HEK293 (cell line): ENCODE measurements at regions not wholly inside any gene's neighbourhood (a gene's known extent, or its start where the extent isn't known, plus 50 kb on each side); places are given as distances from the start of the nearest gene placed in this dataset.

Source experiments
- ZNF558 ChIP-seq: fragments of 450-650 bp; formaldehyde crosslinking; IDR thresholded peaks from 2 replicates; pipeline ENCODE4 v1.5.1; 2016; ENCODE audit warnings: missing biosample characterization, missing genetic modification characterization
- TF ChIP-seq, protein P1 (sequence below): fragments of 450-650 bp; formaldehyde crosslinking; IDR thresholded peaks from 2 replicates; pipeline ENCODE4 v1.5.1; 2016; ENCODE audit warnings: missing biosample characterization, missing genetic modification characterization
- TF ChIP-seq, protein P2 (sequence below): fragments of 450-650 bp; formaldehyde crosslinking; IDR thresholded peaks from 2 replicates; pipeline ENCODE4 v1.5.1; 2016; ENCODE audit warnings: missing biosample characterization, missing genetic modification characterization

DNA sequence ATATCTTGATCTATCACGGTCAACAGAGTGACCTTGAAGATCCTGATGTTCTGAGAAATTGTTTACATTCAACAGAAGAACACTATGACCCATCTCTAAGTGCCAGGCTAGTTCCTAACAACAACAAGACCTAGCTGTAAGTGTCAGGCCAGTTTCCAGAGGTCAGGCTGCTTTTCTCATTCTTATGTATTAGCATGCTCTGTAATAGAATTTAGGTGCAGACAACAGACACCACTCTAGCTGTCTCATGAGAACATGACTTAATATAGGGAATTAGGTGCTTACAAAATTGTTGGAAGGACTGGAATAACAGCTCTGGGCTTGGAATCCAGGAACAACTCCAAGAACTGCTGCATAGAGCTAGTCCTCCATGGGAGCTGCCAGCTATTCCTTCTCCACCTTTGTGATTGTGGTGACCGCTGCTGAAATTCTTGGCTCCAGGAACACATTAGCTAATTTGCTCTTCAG, 138.7 kb downstream of the SNX18 start:
- TF ChIP-seq, protein P1, sequence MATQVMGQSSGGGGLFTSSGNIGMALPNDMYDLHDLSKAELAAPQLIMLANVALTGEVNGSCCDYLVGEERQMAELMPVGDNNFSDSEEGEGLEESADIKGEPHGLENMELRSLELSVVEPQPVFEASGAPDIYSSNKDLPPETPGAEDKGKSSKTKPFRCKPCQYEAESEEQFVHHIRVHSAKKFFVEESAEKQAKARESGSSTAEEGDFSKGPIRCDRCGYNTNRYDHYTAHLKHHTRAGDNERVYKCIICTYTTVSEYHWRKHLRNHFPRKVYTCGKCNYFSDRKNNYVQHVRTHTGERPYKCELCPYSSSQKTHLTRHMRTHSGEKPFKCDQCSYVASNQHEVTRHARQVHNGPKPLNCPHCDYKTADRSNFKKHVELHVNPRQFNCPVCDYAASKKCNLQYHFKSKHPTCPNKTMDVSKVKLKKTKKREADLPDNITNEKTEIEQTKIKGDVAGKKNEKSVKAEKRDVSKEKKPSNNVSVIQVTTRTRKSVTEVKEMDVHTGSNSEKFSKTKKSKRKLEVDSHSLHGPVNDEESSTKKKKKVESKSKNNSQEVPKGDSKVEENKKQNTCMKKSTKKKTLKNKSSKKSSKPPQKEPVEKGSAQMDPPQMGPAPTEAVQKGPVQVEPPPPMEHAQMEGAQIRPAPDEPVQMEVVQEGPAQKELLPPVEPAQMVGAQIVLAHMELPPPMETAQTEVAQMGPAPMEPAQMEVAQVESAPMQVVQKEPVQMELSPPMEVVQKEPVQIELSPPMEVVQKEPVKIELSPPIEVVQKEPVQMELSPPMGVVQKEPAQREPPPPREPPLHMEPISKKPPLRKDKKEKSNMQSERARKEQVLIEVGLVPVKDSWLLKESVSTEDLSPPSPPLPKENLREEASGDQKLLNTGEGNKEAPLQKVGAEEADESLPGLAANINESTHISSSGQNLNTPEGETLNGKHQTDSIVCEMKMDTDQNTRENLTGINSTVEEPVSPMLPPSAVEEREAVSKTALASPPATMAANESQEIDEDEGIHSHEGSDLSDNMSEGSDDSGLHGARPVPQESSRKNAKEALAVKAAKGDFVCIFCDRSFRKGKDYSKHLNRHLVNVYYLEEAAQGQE (tag by site-specific recombination), result no peak
- TF ChIP-seq, protein P2, sequence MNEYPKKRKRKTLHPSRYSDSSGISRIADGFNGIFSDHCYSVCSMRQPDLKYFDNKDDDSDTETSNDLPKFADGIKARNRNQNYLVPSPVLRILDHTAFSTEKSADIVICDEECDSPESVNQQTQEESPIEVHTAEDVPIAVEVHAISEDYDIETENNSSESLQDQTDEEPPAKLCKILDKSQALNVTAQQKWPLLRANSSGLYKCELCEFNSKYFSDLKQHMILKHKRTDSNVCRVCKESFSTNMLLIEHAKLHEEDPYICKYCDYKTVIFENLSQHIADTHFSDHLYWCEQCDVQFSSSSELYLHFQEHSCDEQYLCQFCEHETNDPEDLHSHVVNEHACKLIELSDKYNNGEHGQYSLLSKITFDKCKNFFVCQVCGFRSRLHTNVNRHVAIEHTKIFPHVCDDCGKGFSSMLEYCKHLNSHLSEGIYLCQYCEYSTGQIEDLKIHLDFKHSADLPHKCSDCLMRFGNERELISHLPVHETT (tag by site-specific recombination), result no peak
- no peak for TF ChIP-seq ZNF558
